ENCODE measurements at regions not wholly inside any gene's neighbourhood (a gene's known extent, or its start where the extent isn't known, plus 50 kb on each side); places are given as distances from the start of the nearest gene placed in this dataset.

DNA sequence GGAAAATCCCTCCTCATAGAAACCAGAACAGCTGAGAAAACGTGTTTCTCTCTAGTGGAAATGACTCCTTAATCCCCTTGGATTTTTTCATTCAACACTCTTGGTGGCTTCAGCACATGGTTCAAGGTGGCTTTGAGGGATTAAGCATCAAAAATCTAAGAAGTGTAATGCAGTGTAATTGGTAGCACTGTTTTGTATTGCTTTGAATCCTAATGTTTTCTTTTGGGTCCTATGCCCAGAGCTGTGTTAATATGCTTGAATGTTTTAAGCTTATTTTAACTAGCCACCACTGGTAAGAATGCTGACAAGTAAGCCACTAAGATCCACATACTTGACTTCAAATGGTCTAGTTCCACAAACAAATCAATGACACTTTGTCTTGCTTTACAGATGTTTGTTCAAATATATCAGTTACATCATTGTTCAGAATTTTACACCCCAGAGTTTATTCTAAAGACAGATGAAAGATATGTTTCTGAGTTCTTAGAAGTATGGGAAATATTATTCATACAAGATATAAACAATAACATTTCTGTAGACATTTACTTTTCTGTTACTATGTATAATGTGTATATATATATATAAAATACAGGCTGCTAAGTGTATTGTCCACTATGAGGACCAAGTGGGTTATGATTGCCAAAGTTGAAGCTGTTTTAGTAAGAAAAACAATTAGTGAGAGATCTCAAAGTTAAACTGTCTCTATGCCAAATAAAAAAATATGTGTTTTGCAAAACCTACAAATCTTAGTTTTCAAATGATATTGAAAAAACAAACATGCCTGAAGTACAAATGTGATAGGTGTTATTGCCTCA lies 220.8 kb downstream of the OGFRL1 start:
- TF ChIP-seq, protein P1, sequence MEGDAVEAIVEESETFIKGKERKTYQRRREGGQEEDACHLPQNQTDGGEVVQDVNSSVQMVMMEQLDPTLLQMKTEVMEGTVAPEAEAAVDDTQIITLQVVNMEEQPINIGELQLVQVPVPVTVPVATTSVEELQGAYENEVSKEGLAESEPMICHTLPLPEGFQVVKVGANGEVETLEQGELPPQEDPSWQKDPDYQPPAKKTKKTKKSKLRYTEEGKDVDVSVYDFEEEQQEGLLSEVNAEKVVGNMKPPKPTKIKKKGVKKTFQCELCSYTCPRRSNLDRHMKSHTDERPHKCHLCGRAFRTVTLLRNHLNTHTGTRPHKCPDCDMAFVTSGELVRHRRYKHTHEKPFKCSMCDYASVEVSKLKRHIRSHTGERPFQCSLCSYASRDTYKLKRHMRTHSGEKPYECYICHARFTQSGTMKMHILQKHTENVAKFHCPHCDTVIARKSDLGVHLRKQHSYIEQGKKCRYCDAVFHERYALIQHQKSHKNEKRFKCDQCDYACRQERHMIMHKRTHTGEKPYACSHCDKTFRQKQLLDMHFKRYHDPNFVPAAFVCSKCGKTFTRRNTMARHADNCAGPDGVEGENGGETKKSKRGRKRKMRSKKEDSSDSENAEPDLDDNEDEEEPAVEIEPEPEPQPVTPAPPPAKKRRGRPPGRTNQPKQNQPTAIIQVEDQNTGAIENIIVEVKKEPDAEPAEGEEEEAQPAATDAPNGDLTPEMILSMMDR (IDR thresholded peaks at IDR 0.05) = no peak
- TF ChIP-seq EZH2 (IDR thresholded peaks at IDR 0.05; ENCODE audit: borderline replicate concordance, insufficient read depth, low read depth, low read length, poor library complexity, severe bottlenecking) = no peak
